ENCODE measurements at regions not wholly inside any gene's neighbourhood (a gene's known extent, or its start where the extent isn't known, plus 50 kb on each side); places are given as distances from the start of the nearest gene placed in this dataset.

- no peak for TF ChIP-seq POLR2A (IDR thresholded peaks at IDR 0.05)
- TF ChIP-seq, protein P1, sequence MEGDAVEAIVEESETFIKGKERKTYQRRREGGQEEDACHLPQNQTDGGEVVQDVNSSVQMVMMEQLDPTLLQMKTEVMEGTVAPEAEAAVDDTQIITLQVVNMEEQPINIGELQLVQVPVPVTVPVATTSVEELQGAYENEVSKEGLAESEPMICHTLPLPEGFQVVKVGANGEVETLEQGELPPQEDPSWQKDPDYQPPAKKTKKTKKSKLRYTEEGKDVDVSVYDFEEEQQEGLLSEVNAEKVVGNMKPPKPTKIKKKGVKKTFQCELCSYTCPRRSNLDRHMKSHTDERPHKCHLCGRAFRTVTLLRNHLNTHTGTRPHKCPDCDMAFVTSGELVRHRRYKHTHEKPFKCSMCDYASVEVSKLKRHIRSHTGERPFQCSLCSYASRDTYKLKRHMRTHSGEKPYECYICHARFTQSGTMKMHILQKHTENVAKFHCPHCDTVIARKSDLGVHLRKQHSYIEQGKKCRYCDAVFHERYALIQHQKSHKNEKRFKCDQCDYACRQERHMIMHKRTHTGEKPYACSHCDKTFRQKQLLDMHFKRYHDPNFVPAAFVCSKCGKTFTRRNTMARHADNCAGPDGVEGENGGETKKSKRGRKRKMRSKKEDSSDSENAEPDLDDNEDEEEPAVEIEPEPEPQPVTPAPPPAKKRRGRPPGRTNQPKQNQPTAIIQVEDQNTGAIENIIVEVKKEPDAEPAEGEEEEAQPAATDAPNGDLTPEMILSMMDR (IDR thresholded peaks at IDR 0.05), result no peak
These were observed 68.4 kb upstream of the NKD1 start for GRCh38 chr16:50479771-50480170.

Measured in heart left ventricle (tissue), 13 donors.